DMS79 (cell line): ENCODE measurements at regions not wholly inside any gene's neighbourhood (a gene's known extent, or its start where the extent isn't known, plus 50 kb on each side); places are given as distances from the start of the nearest gene placed in this dataset.

ENCODE experiments used
- DNase-seq: peaks from one replicate; lab custom pipeline; 2025; lab: John Stamatoyannopoulos, UW

GRCh38 chr18:40558706-40559392, 1396.2 kb upstream of the PIK3C3 start:
- DNase-seq, result no peak

DNA sequence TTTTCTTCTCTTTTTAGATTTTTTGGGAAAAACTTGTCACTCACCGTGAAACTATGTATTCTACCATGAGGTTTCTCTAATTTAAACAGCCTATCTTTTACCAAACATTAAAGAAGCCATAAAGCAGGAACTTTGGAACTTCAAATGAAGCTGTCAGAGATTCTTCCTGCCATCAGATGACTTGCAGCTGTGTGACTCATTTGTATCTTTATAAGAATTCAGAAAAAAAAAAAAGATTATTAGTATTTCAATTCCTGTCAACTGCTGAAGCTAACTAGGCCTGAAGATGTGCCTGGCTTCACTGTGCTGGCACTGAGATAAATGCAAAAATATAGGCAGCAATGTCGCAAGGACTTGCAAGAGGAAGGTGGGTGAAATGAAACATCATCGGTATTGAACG, 1399.1 kb upstream of the PIK3C3 start:
- DNase-seq, result no peak

- DNase-seq, result no peak
These were observed 1402.0 kb upstream of the PIK3C3 start for GRCh38 chr18:40553029-40553428.

GRCh38 chr18:40546875-40547274, 1408.2 kb upstream of the PIK3C3 start:
- DNase-seq, result no peak

DNA sequence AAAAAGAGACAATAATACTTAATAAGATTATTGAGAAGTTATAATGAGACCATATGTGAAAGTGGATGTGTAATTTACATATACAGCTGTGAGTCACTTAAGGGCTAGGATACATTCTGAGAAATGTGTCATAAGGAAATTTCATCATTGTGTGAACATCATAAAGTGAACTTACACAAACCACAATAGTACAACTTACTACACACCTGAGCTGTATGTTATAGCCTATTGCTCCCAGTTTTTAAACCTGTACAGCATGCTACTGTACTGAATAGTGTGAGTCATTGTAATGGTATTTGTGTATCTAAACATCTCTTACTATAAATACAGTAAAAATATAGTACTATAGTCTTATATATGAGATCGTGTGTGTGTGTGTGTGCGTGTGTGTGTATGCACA, 1420.3 kb upstream of the PIK3C3 start:
- DNase-seq, result no peak

- no peak for DNase-seq
These were observed 1423.0 kb upstream of the PIK3C3 start for GRCh38 chr18:40532046-40532445.

GRCh38 chr18:40531051-40531450, 1424.0 kb upstream of the PIK3C3 start:
- DNase-seq, result no peak

GRCh38 chr18:40529478-40529877, 1425.6 kb upstream of the PIK3C3 start:
- DNase-seq, result no peak

- no peak for DNase-seq
These were observed 1430.2 kb upstream of the PIK3C3 start for GRCh38 chr18:40524881-40525280.

DNA sequence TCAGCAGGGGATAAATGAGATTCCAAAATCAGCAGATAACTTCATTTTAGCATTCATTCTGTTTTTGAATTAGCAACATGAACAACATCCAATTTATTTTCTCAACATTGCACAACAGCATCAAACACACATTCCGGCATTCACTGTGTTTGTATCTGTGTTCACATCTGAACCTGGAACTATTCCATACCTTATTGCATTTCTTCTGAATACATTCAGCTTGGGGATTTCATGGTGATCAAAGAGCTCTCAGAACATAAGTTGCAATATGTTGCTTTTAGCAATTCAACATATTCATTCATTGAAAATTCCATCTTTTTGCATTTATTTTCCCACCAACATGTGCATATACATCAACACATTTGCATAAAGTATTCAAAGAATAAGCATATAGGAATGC, 1431.7 kb upstream of the PIK3C3 start:
- no peak for DNase-seq

DNA sequence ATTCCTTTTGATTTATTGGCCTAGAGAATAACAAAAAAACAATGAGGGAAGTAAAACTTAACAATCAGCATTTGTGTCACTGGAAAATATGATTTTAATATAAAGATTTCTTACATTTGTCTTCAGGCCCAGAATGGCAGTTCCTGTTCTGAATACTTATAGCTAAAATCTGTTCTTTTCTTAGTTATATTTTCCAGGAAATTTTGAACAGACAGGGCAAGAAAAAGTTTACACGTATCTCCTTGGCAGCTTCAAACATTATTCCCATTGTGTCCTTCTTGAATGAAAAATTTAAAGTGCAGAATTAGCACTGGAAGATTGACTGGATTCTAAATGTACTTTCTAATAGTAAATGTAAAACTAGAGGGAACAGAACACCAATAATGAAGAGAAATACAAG, 1454.0 kb upstream of the PIK3C3 start:
- no peak for DNase-seq

DNA sequence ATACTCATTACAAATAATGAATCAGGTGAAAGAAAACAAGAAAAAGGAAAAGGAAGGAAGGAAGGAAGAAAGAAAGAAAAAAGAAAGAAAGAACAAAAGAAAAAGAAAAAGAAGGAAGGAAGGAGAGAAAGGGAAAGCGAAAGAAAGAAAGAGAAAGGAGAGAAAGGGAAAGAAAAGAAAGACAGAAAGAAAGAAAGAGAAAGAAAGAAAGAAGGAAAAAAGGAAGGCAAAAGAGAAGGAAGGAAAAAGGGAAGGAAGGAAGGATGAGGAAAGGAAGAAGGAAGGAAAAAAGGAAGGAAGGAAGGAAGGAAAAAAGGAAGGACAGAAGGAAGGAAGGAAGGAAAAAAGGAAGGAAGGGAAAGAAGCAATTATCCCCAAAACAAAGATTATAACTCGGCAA, 1460.4 kb upstream of the PIK3C3 start:
- no peak for DNase-seq

- DNase-seq, result no peak
These were observed 1461.7 kb upstream of the PIK3C3 start for GRCh38 chr18:40493316-40493715.

DNA sequence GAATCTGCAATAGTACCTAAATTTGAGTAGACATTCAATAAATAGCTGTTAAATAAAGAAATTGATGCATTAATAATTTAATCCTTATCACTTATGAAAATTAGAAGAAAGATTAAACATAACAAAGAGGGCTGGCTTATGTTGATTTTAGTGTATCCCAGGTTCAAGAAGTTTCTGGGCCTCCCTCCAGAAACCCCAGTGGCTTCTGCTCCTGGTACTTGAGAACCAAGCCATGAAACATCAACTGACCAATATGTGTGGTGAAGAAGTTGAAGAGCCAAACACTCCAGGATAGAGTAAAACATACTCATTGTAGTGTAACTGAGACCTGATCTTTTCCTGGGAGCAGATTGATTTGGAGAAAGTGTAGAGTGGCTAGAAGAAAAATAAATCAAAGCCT, 1465.7 kb upstream of the PIK3C3 start:
- peak; percentile 94 for DNase-seq

DNA sequence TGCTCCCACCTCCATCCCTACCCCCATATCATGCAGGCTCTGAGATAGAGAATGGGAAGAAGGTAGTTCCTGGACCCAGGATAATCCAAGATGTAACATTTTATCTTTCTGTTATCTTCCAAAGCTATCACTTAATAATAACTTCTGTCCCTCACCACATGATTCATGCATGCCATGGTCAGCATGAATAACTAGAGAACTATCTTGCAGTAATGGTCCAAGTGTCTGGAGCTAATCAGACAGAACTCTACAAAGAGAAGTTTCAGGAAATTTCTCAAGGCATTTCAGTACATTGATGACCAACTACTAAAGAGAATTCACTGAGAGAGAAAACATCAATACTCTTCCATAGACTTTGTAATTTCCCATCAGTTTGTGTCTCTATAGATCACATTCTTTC, 1469.7 kb upstream of the PIK3C3 start:
- no peak for DNase-seq

DNA sequence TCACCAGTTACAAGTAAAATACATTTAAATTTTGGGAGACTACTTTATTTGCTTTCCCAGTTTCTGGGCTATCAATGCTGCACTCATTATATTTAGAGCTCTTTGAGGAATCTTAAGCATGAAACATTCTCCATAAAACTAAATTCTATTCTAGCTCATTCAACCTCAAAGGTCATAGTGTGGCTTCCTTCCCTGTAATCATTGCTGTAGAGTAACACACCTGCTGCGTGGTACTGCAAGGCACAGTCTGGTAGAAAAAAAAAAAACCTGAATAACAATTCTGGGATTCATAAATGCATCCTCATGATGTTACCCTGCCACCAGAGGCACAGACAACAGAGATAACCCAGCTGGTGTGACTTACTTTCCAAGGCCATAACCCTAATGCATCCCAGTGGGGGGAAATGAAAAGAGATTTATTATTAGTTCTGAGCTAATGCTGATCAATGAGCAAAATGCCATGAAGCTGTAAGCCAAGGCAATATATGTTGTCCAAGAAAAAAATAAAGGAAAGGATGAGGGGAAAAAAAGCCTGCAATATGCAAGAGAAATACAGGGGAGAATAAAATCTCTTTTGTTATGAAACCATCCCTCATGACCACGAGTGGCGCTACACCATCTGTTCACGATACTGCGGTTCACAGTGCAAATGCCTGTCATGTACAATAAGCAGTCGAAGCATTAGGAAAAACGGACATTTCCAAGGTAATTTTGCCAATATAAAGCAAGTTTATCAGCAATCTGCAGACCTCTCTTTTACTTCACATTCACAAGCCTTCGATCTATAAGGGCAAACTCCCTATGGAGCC, 1481.6 kb upstream of the PIK3C3 start:
- no peak for DNase-seq

- DNase-seq, result no peak
These were observed 1484.3 kb upstream of the PIK3C3 start for GRCh38 chr18:40470723-40471122.

DNA sequence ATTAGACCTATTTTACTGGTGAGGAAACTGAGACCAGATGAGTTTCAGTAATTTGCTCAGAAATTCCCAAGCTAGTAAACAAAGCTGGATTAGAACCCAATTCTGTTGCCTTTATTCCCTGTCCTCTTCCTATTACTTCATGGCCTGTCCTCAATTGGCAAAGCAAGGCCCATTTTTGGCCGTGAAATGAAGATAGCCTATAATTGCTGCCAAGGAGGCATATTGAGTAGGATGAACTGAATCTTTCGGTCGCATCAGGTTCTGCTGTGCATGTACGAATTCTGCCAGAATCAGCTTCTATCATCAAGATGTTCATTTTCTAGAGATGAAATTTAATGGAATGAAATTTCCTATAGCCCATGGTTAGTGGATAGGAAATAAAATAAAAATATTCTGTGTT, 1485.2 kb upstream of the PIK3C3 start:
- DNase-seq, result no peak

GRCh38 chr18:40469316-40469715, 1485.7 kb upstream of the PIK3C3 start:
- no peak for DNase-seq

- no peak for DNase-seq
These were observed 1491.0 kb upstream of the PIK3C3 start for GRCh38 chr18:40464032-40464431.

- no peak for DNase-seq
These were observed 1501.1 kb upstream of the PIK3C3 start for GRCh38 chr18:40453903-40454302.

DNA sequence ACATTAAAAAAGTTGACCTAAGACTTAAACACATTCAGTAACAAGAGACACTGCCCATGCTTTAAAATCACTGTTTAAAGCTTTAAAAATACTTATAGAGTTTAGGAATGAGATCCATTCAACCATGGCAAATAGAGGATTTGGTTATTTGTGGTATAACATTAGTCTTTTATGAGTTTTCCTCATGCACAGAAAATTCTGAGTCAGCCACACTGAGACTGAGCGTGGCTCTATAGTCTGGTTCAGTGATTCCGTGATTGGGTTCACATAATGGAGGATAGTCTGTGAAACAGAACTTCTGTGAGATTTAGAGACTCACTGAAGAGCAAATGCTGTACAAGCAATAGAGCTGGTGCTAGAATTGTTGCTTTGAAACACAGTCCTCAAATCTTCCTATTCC, 1502.4 kb upstream of the PIK3C3 start:
- DNase-seq, result no peak

DNA sequence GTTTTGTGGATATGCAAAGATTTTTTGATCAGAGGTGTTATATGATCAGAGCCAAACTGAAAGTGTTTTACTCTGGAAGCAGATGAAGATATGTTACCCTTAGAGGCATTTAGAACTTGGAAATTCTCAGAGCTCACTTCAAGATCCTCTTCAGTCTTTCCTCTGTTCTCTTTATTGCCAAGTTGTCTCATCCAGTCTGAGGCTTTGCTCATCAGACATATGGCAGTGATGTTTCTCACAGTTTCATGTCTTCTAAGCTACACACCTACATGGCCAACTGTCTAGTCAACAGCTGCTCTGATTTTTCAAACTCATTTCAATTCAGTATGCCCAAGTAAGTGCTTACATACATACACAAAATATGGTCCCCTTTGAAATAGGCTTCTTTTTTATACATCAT, 1504.3 kb upstream of the PIK3C3 start:
- DNase-seq, result no peak

GRCh38 chr18:40447820-40448219, 1507.2 kb upstream of the PIK3C3 start:
- DNase-seq, result no peak
